Stimulated activated CD8-positive, alpha-beta memory T cell treated with anti-CD3 and anti-CD28 coated beads, Interleukin-7, amount 100 ng/mL, for 1 hour (primary cell): ENCODE measurements at regions not wholly inside any gene's neighbourhood (a gene's known extent, or its start where the extent isn't known, plus 50 kb on each side); places are given as distances from the start of the nearest gene placed in this dataset.
"Not testable (repeated sequence)": the region's sequence is repeated elsewhere in the genome, so short reads cannot be mapped to it uniquely, and the experiment has no call there.

Experiments
- DNase-seq, 2 donors: peaks; one replicate each; pipeline ENCODE4 v3.0.0-alpha.2; 2020; ENCODE audit warnings: low read depth in 2 of 2

GRCh38 chr13:48843630-48844380, 131.9 kb upstream of the FNDC3A start:
- DNase-seq, result no peak

GRCh38 chr13:48844676-48845075, 131.0 kb upstream of the FNDC3A start:
- no peak for DNase-seq

- no peak for DNase-seq
Measured at GRCh38 chr13:48849515-48849914, 126.2 kb upstream of the FNDC3A start.

GRCh38 chr13:48851707-48852106, 124.0 kb upstream of the FNDC3A start:
- no peak for DNase-seq

GRCh38 chr13:48852911-48853727, 122.6 kb upstream of the FNDC3A start:
- no peak for DNase-seq

- no peak for DNase-seq
Measured at GRCh38 chr13:48853728-48854102, 122.0 kb upstream of the FNDC3A start.

- no peak for DNase-seq
Measured at GRCh38 chr13:48857576-48857975, 118.1 kb upstream of the FNDC3A start.

GRCh38 chr13:48858122-48858902, 117.4 kb upstream of the FNDC3A start:
- DNase-seq, result no peak

- DNase-seq, result no peak
Measured at GRCh38 chr13:48859272-48860105, 116.2 kb upstream of the FNDC3A start.

GRCh38 chr13:48860364-48860763, 115.3 kb upstream of the FNDC3A start:
- no peak for DNase-seq

- no peak for DNase-seq
Measured at GRCh38 chr13:48862572-48862971, 113.1 kb upstream of the FNDC3A start.

- no peak for DNase-seq
Measured at GRCh38 chr13:48864100-48864499, 111.6 kb upstream of the FNDC3A start.

- no peak for DNase-seq
Measured at GRCh38 chr13:48866249-48866648, 109.5 kb upstream of the FNDC3A start.

- DNase-seq, result no peak
Measured at GRCh38 chr13:48873081-48873480, 102.6 kb upstream of the FNDC3A start.

- no peak for DNase-seq
Measured at GRCh38 chr13:48873587-48873986, 102.1 kb upstream of the FNDC3A start.

- no peak for DNase-seq
Measured at GRCh38 chr13:48874165-48874564, 101.5 kb upstream of the FNDC3A start.

GRCh38 chr13:48875047-48875446, 100.7 kb upstream of the FNDC3A start:
- no peak for DNase-seq

GRCh38 chr13:48876289-48876688, 99.4 kb upstream of the FNDC3A start:
- DNase-seq, result no peak

GRCh38 chr13:48879432-48879831, 96.3 kb upstream of the FNDC3A start:
- no peak for DNase-seq

- no peak for DNase-seq
Measured at GRCh38 chr13:48879854-48880253, 95.9 kb upstream of the FNDC3A start.

GRCh38 chr13:48883786-48884185, 91.9 kb upstream of the FNDC3A start:
- not testable (repeated sequence) for DNase-seq

GRCh38 chr13:48885027-48885395, 90.7 kb upstream of the FNDC3A start:
- no peak for DNase-seq
